ENCODE measurements at regions not wholly inside any gene's neighbourhood (a gene's known extent, or its start where the extent isn't known, plus 50 kb on each side); places are given as distances from the start of the nearest gene placed in this dataset.

- TF ChIP-seq, protein P1, sequence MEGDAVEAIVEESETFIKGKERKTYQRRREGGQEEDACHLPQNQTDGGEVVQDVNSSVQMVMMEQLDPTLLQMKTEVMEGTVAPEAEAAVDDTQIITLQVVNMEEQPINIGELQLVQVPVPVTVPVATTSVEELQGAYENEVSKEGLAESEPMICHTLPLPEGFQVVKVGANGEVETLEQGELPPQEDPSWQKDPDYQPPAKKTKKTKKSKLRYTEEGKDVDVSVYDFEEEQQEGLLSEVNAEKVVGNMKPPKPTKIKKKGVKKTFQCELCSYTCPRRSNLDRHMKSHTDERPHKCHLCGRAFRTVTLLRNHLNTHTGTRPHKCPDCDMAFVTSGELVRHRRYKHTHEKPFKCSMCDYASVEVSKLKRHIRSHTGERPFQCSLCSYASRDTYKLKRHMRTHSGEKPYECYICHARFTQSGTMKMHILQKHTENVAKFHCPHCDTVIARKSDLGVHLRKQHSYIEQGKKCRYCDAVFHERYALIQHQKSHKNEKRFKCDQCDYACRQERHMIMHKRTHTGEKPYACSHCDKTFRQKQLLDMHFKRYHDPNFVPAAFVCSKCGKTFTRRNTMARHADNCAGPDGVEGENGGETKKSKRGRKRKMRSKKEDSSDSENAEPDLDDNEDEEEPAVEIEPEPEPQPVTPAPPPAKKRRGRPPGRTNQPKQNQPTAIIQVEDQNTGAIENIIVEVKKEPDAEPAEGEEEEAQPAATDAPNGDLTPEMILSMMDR (IDR thresholded peaks at IDR 0.05): no peak
- TF ChIP-seq POLR2A (IDR thresholded peaks at IDR 0.05): no peak
Measured at GRCh38 chr18:45480219-45481015, 134.9 kb upstream of the SLC14A2 start.
